NT2/D1 (cell line): ENCODE measurements at regions not wholly inside any gene's neighbourhood (a gene's known extent, or its start where the extent isn't known, plus 50 kb on each side); places are given as distances from the start of the nearest gene placed in this dataset.
"Not testable (repeated sequence)": the region's sequence is repeated elsewhere in the genome, so short reads cannot be mapped to it uniquely, and the experiment has no call there.

ENCODE experiments used
- DNase-seq: peaks from one replicate; pipeline ENCODE4 v3.0.0-alpha.2; 2011; ENCODE audit warnings: low read depth, low spot score
- H3K27me3 ChIP-seq: 2 replicates; pipeline ENCODE4 v1.6.0; 2011; ENCODE audit warnings: mild to moderate bottlenecking; ENCODE audit not compliant: insufficient read length, insufficient read depth
- H3K36me3 ChIP-seq: 2 replicates; pipeline ENCODE4 v1.6.1; 2011; ENCODE audit warnings: mild to moderate bottlenecking, low read length, mixed read lengths; ENCODE audit not compliant: insufficient read depth, insufficient read length
- H3K4me1 ChIP-seq: 2 replicates; pipeline ENCODE4 v1.5.1; 2011; ENCODE audit not compliant: insufficient read depth, insufficient read length
- H3K4me3 ChIP-seq: 2 replicates; pipeline ENCODE4 v1.5.1; 2011; ENCODE audit warnings: low read depth; ENCODE audit not compliant: insufficient read length
- H3K9ac ChIP-seq: 2 replicates; pipeline ENCODE4 v1.6.0; 2011; ENCODE audit warnings: low read depth; ENCODE audit not compliant: insufficient read length
- H3K9me3 ChIP-seq: 2 replicates; pipeline ENCODE4 v1.5.1; 2011; ENCODE audit warnings: mild to moderate bottlenecking, low read length; ENCODE audit not compliant: insufficient read depth
- SUZ12 ChIP-seq: IDR thresholded peaks from 2 replicates; pipeline ENCODE4 v1.6.1; 2011; ENCODE audit not compliant: insufficient read length, insufficient read depth; ENCODE audit errors: extremely low read depth
- YY1 ChIP-seq: IDR thresholded peaks from 2 replicates; pipeline ENCODE4 v1.6.1; 2011; ENCODE audit not compliant: insufficient read length, insufficient read depth
- ZNF274 ChIP-seq: IDR thresholded peaks from 2 replicates; pipeline ENCODE4 v1.6.1; 2011; ENCODE audit warnings: mild to moderate bottlenecking, low read depth, low read length

GRCh38 chr7:149703044-149703650 lies 70.2 kb downstream of the ZNF467 start:
- Histone ChIP-seq H3K4me3 (no peak overlapping the region), H3K36me3 (no peaks in the 10 kb centered on the region), H3K9me3 (peaks cover 11% of the 10 kb centered on the region; the same call in 1 of the 2 replicates), H3K27me3 (no peaks in the 10 kb centered on the region), H3K4me1 (no peaks in the 10 kb centered on the region), H3K9ac (no peak overlapping the region)
- no peak for TF ChIP-seq YY1
- no peak for TF ChIP-seq ZNF274
- TF ChIP-seq SUZ12: no peak
- no peak for DNase-seq

GRCh38 chr7:149701495-149702240 lies 71.7 kb downstream of the ZNF467 start:
- no peak for TF ChIP-seq SUZ12
- no peak for TF ChIP-seq ZNF274
- no peak for TF ChIP-seq YY1
- peaks cover 11% of the 10 kb centered on the region; the same call in 1 of the 2 replicates for H3K9me3 ChIP-seq
- no peak overlapping the region for H3K4me3 ChIP-seq
- no peaks in the 10 kb centered on the region for H3K4me1 ChIP-seq
- H3K9ac ChIP-seq: no peak overlapping the region
- no peak for DNase-seq
- no peaks in the 10 kb centered on the region for H3K36me3 ChIP-seq
- no peaks in the 10 kb centered on the region for H3K27me3 ChIP-seq

- H3K4me1 ChIP-seq, H3K36me3 ChIP-seq, DNase-seq, H3K27me3 ChIP-seq, H3K4me3 ChIP-seq, H3K9ac ChIP-seq: not testable (repeated sequence)
- H3K9me3 ChIP-seq: peaks cover 18% of the 10 kb centered on the region; the same call in 1 of the 2 replicates
Observed at GRCh38 chr7:149697767-149698166, 75.6 kb downstream of the ZNF467 start.

- Histone ChIP-seq H3K4me1 (no peaks in the 10 kb centered on the region), H3K36me3 (no peaks in the 10 kb centered on the region), H3K9me3 (peaks cover 14% of the 10 kb centered on the region; the same call in 1 of the 2 replicates), H3K4me3 (no peak overlapping the region), H3K9ac (no peak overlapping the region), H3K27me3 (no peaks in the 10 kb centered on the region)
- DNase-seq: no peak
- TF ChIP-seq ZNF274 (no peak), YY1 (no peak), SUZ12 (no peak)
Observed at GRCh38 chr7:149696280-149696679, 77.1 kb downstream of the ZNF467 start.

- Histone ChIP-seq H3K36me3 (no peaks in the 10 kb centered on the region), H3K4me3 (no peak overlapping the region), H3K27me3 (no peaks in the 10 kb centered on the region), H3K4me1 (no peaks in the 10 kb centered on the region), H3K9me3 (peaks cover 7% of the 10 kb centered on the region; the same call in 1 of the 2 replicates), H3K9ac (no peak overlapping the region)
- no peak for TF ChIP-seq ZNF274
- no peak for TF ChIP-seq YY1
- TF ChIP-seq SUZ12: no peak
- DNase-seq: no peak
Observed at GRCh38 chr7:149692557-149692982, 80.8 kb downstream of the ZNF467 start.

- no peaks in the 10 kb centered on the region for H3K4me1 ChIP-seq
- H3K36me3 ChIP-seq: no peaks in the 10 kb centered on the region
- H3K9ac ChIP-seq: no peak overlapping the region
- no peak for DNase-seq
- TF ChIP-seq SUZ12 (no peak), YY1 (no peak), ZNF274 (no peak)
- no peak overlapping the region for H3K4me3 ChIP-seq
- H3K9me3 ChIP-seq: peaks cover 7% of the 10 kb centered on the region; the same call in 1 of the 2 replicates
- no peaks in the 10 kb centered on the region for H3K27me3 ChIP-seq
Observed at GRCh38 chr7:149692056-149692455, 81.3 kb downstream of the ZNF467 start.

GRCh38 chr7:149690688-149691446 lies 82.5 kb downstream of the ZNF467 start:
- peaks cover under 1% of the 10 kb centered on the region; the same call in 1 of the 2 replicates for H3K9me3 ChIP-seq
- no peaks in the 10 kb centered on the region for H3K36me3 ChIP-seq
- no peak for DNase-seq
- H3K9ac ChIP-seq: no peak overlapping the region
- no peaks in the 10 kb centered on the region for H3K4me1 ChIP-seq
- H3K27me3 ChIP-seq: no peaks in the 10 kb centered on the region
- TF ChIP-seq YY1: no peak
- no peak for TF ChIP-seq ZNF274
- H3K4me3 ChIP-seq: no peak overlapping the region
